ENCODE measurements at regions not wholly inside any gene's neighbourhood (a gene's known extent, or its start where the extent isn't known, plus 50 kb on each side); places are given as distances from the start of the nearest gene placed in this dataset.

GRCh38 chr18:29873211-29873610 is 1169.3 kb downstream of the DSC3 start:
- TF ChIP-seq, protein P1, sequence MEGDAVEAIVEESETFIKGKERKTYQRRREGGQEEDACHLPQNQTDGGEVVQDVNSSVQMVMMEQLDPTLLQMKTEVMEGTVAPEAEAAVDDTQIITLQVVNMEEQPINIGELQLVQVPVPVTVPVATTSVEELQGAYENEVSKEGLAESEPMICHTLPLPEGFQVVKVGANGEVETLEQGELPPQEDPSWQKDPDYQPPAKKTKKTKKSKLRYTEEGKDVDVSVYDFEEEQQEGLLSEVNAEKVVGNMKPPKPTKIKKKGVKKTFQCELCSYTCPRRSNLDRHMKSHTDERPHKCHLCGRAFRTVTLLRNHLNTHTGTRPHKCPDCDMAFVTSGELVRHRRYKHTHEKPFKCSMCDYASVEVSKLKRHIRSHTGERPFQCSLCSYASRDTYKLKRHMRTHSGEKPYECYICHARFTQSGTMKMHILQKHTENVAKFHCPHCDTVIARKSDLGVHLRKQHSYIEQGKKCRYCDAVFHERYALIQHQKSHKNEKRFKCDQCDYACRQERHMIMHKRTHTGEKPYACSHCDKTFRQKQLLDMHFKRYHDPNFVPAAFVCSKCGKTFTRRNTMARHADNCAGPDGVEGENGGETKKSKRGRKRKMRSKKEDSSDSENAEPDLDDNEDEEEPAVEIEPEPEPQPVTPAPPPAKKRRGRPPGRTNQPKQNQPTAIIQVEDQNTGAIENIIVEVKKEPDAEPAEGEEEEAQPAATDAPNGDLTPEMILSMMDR (conservative IDR thresholded peaks at IDR 0.05 in 1 of 2, IDR thresholded peaks at IDR 0.05 in 1 of 2; ENCODE audit: low read depth in 1 of 2, low read length in 2 of 2): no peak
- TF ChIP-seq EZH2 (IDR thresholded peaks at IDR 0.05; ENCODE audit: low read length, missing control alignments): no peak

Data from fibroblast of lung (primary cell).